ENCODE measurements at regions not wholly inside any gene's neighbourhood (a gene's known extent, or its start where the extent isn't known, plus 50 kb on each side); places are given as distances from the start of the nearest gene placed in this dataset.

DNA sequence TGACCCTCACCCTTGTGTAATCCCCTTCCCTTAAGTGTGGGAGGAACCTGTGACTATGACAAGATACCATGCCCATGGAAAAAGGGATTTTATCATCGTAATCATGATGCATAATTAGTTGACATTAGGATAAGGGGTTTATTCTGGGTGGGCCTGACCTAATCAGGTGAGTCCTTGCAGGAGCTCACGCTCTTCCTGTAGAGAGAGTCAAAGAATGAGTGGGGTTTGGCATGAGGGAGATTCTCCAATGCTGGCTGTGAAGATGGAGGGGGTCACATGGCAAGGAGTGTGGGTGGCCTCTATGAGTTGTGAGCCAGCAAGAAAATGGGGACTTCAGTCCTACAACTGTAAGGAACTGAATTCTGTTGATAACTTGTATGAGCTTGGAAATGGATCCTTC, 342.0 kb upstream of the TSHZ2 start:
- peaks cover 0 to 10% (median 0%) of the 10 kb centered on the region in 3 donors for H3K9me3 ChIP-seq
- ATAC-seq: no peak
- H3K36me3 ChIP-seq: no peaks in the 10 kb centered on the region
- H3K4me3 ChIP-seq: no peak overlapping the region
- no peaks in the 10 kb centered on the region for H3K27me3 ChIP-seq
- 38% methylated on average over 2 of the region's 2 CpGs; no CpG with 5 or more reads in 1 of the 2 donors for WGBS, 2 donors (ENCODE audit: low coverage in 1 of 2)
- no peaks in the 10 kb centered on the region for H3K4me1 ChIP-seq
- H3K27ac ChIP-seq: no peak overlapping the region
- no peak for TF ChIP-seq EP300 (IDR thresholded peaks at IDR 0.05)
- no peak for TF ChIP-seq POLR2AphosphoS5 (IDR thresholded peaks at IDR 0.05)
- TF ChIP-seq, protein P1, sequence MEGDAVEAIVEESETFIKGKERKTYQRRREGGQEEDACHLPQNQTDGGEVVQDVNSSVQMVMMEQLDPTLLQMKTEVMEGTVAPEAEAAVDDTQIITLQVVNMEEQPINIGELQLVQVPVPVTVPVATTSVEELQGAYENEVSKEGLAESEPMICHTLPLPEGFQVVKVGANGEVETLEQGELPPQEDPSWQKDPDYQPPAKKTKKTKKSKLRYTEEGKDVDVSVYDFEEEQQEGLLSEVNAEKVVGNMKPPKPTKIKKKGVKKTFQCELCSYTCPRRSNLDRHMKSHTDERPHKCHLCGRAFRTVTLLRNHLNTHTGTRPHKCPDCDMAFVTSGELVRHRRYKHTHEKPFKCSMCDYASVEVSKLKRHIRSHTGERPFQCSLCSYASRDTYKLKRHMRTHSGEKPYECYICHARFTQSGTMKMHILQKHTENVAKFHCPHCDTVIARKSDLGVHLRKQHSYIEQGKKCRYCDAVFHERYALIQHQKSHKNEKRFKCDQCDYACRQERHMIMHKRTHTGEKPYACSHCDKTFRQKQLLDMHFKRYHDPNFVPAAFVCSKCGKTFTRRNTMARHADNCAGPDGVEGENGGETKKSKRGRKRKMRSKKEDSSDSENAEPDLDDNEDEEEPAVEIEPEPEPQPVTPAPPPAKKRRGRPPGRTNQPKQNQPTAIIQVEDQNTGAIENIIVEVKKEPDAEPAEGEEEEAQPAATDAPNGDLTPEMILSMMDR (IDR thresholded peaks at IDR 0.05): no peak
- no peak for TF ChIP-seq POLR2A (IDR thresholded peaks at IDR 0.05)

DNA sequence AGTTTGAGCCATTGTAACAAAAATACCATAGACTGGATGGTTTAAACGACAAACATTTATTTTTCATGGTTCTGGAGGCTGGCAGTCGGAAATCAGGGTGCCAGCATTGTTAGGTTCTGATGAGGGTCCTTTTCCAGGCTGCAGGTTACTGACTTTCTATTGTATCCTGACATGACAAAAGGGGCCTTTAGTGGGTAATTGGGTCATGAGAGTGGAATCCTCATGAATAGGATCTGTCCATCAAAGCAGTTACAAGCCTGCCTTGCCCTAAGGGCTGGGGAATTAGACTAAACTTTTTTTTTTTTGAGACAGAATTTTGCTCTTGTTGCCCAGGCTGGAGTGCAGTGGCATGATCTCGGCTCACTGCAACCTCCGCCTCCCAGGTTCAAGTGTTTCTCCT, 347.9 kb upstream of the TSHZ2 start:
- TF ChIP-seq EP300 (IDR thresholded peaks at IDR 0.05): no peak
- no peak for TF ChIP-seq POLR2AphosphoS5 (IDR thresholded peaks at IDR 0.05)
- TF ChIP-seq, protein P1 (IDR thresholded peaks at IDR 0.05): no peak
- TF ChIP-seq POLR2A (IDR thresholded peaks at IDR 0.05): no peak
- Histone ChIP-seq H3K27ac (no peak overlapping the region), H3K4me3 (no peak overlapping the region), H3K4me1 (no peaks in the 10 kb centered on the region), H3K9me3 (no peaks in the 10 kb centered on the region), H3K36me3 (no peaks in the 10 kb centered on the region), H3K27me3 (no peaks in the 10 kb centered on the region)
- WGBS, 2 donors (ENCODE audit: low coverage in 1 of 2): 88 to 89% methylated on average over 4 of the region's 4 CpGs
- no peak for ATAC-seq

DNA sequence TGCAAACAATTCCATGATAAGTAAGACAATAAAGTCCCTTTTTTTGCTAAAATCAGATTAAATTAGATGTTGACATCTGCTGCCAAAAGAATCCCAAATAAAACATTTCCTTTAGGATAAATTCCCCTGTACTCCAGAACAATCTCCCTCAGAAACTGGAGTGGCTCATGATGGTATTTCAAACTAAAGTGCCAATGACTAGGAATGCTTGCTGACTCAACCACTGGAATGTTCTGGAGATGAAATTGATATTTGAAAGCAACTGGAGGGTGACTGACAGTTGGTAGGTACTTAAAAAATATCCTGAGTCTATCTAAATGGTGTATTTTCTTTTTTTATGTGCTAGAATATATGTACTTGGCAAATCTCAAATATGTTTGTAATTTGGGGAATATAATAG, 350.1 kb upstream of the TSHZ2 start:
- no peak for ATAC-seq

DNA sequence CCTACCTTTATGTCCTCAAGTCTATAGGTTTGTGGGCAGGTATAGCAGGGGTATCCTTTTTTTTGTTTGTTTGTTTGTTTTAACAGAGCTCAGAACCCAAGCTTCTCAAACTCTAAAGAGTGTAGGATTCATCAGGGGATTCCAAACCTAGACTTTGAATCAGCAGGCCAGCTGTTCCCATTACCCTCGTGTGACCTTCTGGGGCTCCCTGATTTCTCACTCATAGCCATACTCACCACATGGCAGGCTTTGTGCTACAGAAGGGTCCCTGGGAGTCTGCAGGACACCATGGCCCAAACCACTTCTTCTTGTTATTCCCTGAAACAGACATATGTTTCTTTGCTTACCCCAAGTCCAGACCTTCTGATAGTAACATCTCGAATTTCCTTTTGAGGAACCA, 350.8 kb upstream of the TSHZ2 start:
- H3K27ac ChIP-seq: no peak overlapping the region
- TF ChIP-seq POLR2AphosphoS5 (IDR thresholded peaks at IDR 0.05): no peak
- no peak for ATAC-seq
- no peak overlapping the region for H3K4me3 ChIP-seq
- H3K27me3 ChIP-seq: no peaks in the 10 kb centered on the region
- H3K9me3 ChIP-seq: no peaks in the 10 kb centered on the region
- no peaks in the 10 kb centered on the region for H3K4me1 ChIP-seq
- no peaks in the 10 kb centered on the region for H3K36me3 ChIP-seq
- WGBS, 2 donors (ENCODE audit: low coverage in 1 of 2): 47% methylated on average over 2 of the region's 2 CpGs; no CpG with 5 or more reads in 1 of the 2 donors

More for the DNA sequence above, 350.1 kb upstream of the TSHZ2 start:
- H3K27ac ChIP-seq: no peak overlapping the region
- no peaks in the 10 kb centered on the region for H3K4me1 ChIP-seq
- TF ChIP-seq EP300 (IDR thresholded peaks at IDR 0.05) (no peak), POLR2A (IDR thresholded peaks at IDR 0.05) (no peak), POLR2AphosphoS5 (IDR thresholded peaks at IDR 0.05) (no peak)
- TF ChIP-seq, protein P1 (IDR thresholded peaks at IDR 0.05): no peak
- H3K9me3 ChIP-seq: no peaks in the 10 kb centered on the region
- no peaks in the 10 kb centered on the region for H3K27me3 ChIP-seq
- no peak overlapping the region for H3K4me3 ChIP-seq
- H3K36me3 ChIP-seq: no peaks in the 10 kb centered on the region

DNA sequence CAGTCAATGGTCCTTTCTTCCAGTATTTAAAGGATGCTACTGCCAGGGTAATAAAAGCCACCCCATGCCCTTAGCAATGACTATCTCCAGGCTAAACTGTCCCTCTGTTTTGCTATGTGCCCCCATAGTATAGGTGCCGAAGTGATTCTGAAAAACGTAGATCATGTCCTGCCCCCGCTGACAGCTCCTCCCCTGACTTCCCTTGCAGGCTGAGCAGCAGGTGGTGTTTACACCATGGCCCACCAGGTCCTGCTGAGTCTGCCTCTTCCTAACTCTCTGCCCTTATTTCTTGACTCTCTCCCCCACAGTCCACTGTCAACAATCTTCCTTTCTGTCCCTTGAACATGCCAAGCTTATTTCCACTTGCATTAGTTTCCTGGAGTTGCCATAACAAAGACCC, 352.5 kb upstream of the TSHZ2 start:
- Histone ChIP-seq H3K27ac (no peak overlapping the region), H3K4me1 (no peaks in the 10 kb centered on the region), H3K27me3 (no peaks in the 10 kb centered on the region), H3K9me3 (no peaks in the 10 kb centered on the region), H3K36me3 (no peaks in the 10 kb centered on the region), H3K4me3 (no peak overlapping the region)
- 60 to 87% methylated on average over 1 to 3 of the region's 3 CpGs for WGBS, 2 donors (ENCODE audit: low coverage in 1 of 2)
- ATAC-seq: no peak
- TF ChIP-seq EP300 (IDR thresholded peaks at IDR 0.05) (no peak), POLR2AphosphoS5 (IDR thresholded peaks at IDR 0.05) (no peak), POLR2A (IDR thresholded peaks at IDR 0.05) (no peak)
- TF ChIP-seq, protein P1 (IDR thresholded peaks at IDR 0.05): no peak

All from gastroesophageal sphincter (tissue), 4 donors.